ENCODE measurements at regions not wholly inside any gene's neighbourhood (a gene's known extent, or its start where the extent isn't known, plus 50 kb on each side); places are given as distances from the start of the nearest gene placed in this dataset.

- no peak overlapping the region for H3K27ac ChIP-seq (replicated peaks)
- H3K4me3 ChIP-seq (replicated peaks; ENCODE audit: insufficient read depth, low read length) = no peak overlapping the region
- DNase-seq (ENCODE audit: low read depth in 1 of 2, low spot score in 1 of 2) = no peak
- no peaks in the 10 kb centered on the region for H3K27me3 ChIP-seq (ENCODE audit: insufficient read depth, poor library complexity, severe bottlenecking)
- no peak for TF ChIP-seq CTCF (IDR thresholded peaks at IDR 0.05; ENCODE audit: insufficient read depth, low read length)
- TF ChIP-seq SPI1 (IDR thresholded peaks at IDR 0.05; ENCODE audit: borderline replicate concordance, low read depth) = no peak
- TF ChIP-seq POLR2AphosphoS5 (IDR thresholded peaks at IDR 0.05; ENCODE audit: low read depth) = no peak
- TF ChIP-seq REST (IDR thresholded peaks at IDR 0.05; ENCODE audit: insufficient replicate concordance, low read depth) = no peak
- TF ChIP-seq GABPA (IDR thresholded peaks at IDR 0.05; ENCODE audit: low read depth) = no peak
Measured at GRCh38 chr10:16231734-16232435, 204.9 kb upstream of the PTER start.

- H3K27me3 ChIP-seq (ENCODE audit: insufficient read depth, poor library complexity, severe bottlenecking) = no peaks in the 10 kb centered on the region
- no peak overlapping the region for H3K4me3 ChIP-seq (replicated peaks; ENCODE audit: insufficient read depth, low read length)
- TF ChIP-seq POLR2AphosphoS5 (IDR thresholded peaks at IDR 0.05; ENCODE audit: low read depth) (no peak), REST (IDR thresholded peaks at IDR 0.05; ENCODE audit: insufficient replicate concordance, low read depth) (no peak), SPI1 (IDR thresholded peaks at IDR 0.05; ENCODE audit: borderline replicate concordance, low read depth) (no peak), CTCF (IDR thresholded peaks at IDR 0.05; ENCODE audit: insufficient read depth, low read length) (no peak), GABPA (IDR thresholded peaks at IDR 0.05; ENCODE audit: low read depth) (no peak)
- no peak for DNase-seq (ENCODE audit: low read depth in 1 of 2, low spot score in 1 of 2)
- no peak overlapping the region for H3K27ac ChIP-seq (replicated peaks)
Measured at GRCh38 chr10:16232441-16232840, 204.4 kb upstream of the PTER start.

GRCh38 chr10:16234916-16235315 lies 201.9 kb upstream of the PTER start:
- DNase-seq (ENCODE audit: low read depth in 1 of 2, low spot score in 1 of 2) = no peak
- TF ChIP-seq POLR2AphosphoS5 (IDR thresholded peaks at IDR 0.05; ENCODE audit: low read depth) = no peak
- no peak for TF ChIP-seq SPI1 (IDR thresholded peaks at IDR 0.05; ENCODE audit: borderline replicate concordance, low read depth)
- TF ChIP-seq GABPA (IDR thresholded peaks at IDR 0.05; ENCODE audit: low read depth) = no peak
- no peak for TF ChIP-seq REST (IDR thresholded peaks at IDR 0.05; ENCODE audit: insufficient replicate concordance, low read depth)
- no peak for TF ChIP-seq CTCF (IDR thresholded peaks at IDR 0.05; ENCODE audit: insufficient read depth, low read length)
- Histone ChIP-seq H3K27ac (replicated peaks) (no peak overlapping the region), H3K4me3 (replicated peaks; ENCODE audit: insufficient read depth, low read length) (no peak overlapping the region), H3K27me3 (ENCODE audit: insufficient read depth, poor library complexity, severe bottlenecking) (no peaks in the 10 kb centered on the region)
